Testis (tissue), 2 donors: ENCODE measurements at regions not wholly inside any gene's neighbourhood (a gene's known extent, or its start where the extent isn't known, plus 50 kb on each side); places are given as distances from the start of the nearest gene placed in this dataset.

Experiments
- POLR2A ChIP-seq: fragments of 450-650 bp; IDR thresholded peaks from one replicate; pipeline ENCODE4 v1.6.1; 2017; ENCODE audit warnings: antibody characterized with exemption, mild to moderate bottlenecking, moderate library complexity
- TF ChIP-seq, protein P1 (sequence below), 3 experiments: fragments of 450-650 bp in 2 of 3; fragments of 200-600 bp in 1 of 3; sonication (generic) in 1 of 3; IDR thresholded peaks; one replicate each; pipeline ENCODE4 v1.5.1; 2016 to 2019; ENCODE audit warnings: antibody characterized with exemption in 3 of 3, mild to moderate bottlenecking in 2 of 3, moderate library complexity in 1 of 3

DNA sequence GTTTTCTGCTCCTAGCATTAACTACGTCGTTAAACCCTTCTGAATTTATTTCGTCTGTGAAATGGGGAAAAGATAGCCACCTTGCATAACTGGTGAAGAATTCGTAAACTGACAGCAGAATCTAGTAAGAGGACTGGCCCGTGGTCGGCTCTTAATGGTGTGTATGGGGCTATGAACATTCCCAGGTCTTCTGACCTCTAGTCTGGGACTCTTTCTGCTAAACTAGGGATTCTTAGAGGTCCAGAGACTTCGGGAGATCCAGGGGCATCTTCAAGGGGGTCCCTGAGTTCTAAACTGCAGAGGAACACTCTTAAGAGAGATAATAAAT lies 231.1 kb upstream of the SERP2 start:
- TF ChIP-seq, protein P1, sequence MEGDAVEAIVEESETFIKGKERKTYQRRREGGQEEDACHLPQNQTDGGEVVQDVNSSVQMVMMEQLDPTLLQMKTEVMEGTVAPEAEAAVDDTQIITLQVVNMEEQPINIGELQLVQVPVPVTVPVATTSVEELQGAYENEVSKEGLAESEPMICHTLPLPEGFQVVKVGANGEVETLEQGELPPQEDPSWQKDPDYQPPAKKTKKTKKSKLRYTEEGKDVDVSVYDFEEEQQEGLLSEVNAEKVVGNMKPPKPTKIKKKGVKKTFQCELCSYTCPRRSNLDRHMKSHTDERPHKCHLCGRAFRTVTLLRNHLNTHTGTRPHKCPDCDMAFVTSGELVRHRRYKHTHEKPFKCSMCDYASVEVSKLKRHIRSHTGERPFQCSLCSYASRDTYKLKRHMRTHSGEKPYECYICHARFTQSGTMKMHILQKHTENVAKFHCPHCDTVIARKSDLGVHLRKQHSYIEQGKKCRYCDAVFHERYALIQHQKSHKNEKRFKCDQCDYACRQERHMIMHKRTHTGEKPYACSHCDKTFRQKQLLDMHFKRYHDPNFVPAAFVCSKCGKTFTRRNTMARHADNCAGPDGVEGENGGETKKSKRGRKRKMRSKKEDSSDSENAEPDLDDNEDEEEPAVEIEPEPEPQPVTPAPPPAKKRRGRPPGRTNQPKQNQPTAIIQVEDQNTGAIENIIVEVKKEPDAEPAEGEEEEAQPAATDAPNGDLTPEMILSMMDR (IDR thresholded peaks at IDR 0.05), result peak in 1 of 3 experiments; percentile 13
- no peak for TF ChIP-seq POLR2A
